ENCODE measurements at regions not wholly inside any gene's neighbourhood (a gene's known extent, or its start where the extent isn't known, plus 50 kb on each side); places are given as distances from the start of the nearest gene placed in this dataset.

- Histone ChIP-seq H3K9me3 (no peaks in the 10 kb centered on the region), H3K4me1 (peaks cover 0 to 3% (median 0%) of the 10 kb centered on the region in 4 donors), H3K4me3 (no peak overlapping the region), H3K27ac (no peak overlapping the region), H3K36me3 (no peaks in the 10 kb centered on the region), H3K27me3 (no peaks in the 10 kb centered on the region)
- no peak for DNase-seq
- no peak for TF ChIP-seq CTCF (IDR thresholded peaks at IDR 0.05)
- TF ChIP-seq POLR2A (IDR thresholded peaks at IDR 0.05) = no peak
Measured at GRCh38 chr3:34296796-34297195, 498.4 kb downstream of the PDCD6IP start.

- Histone ChIP-seq H3K4me1 (peaks cover 0 to 3% (median 0%) of the 10 kb centered on the region in 4 donors), H3K9me3 (no peaks in the 10 kb centered on the region), H3K27ac (peak overlapping the region in 1 of 4 donors; percentile 57), H3K36me3 (no peaks in the 10 kb centered on the region), H3K27me3 (no peaks in the 10 kb centered on the region), H3K4me3 (no peak overlapping the region)
- peak in 1 of 3 donors; percentile 49 for DNase-seq
- TF ChIP-seq CTCF (IDR thresholded peaks at IDR 0.05) = no peak
- TF ChIP-seq POLR2A (IDR thresholded peaks at IDR 0.05) = no peak
Measured at GRCh38 chr3:34298653-34299052, 500.2 kb downstream of the PDCD6IP start.

- H3K9me3 ChIP-seq = no peaks in the 10 kb centered on the region
- DNase-seq = no peak
- H3K36me3 ChIP-seq = no peaks in the 10 kb centered on the region
- H3K4me1 ChIP-seq = peaks cover 0 to 3% (median 0%) of the 10 kb centered on the region in 4 donors
- H3K27ac ChIP-seq = no peak overlapping the region
- TF ChIP-seq POLR2A (IDR thresholded peaks at IDR 0.05) = no peak
- no peak for TF ChIP-seq CTCF (IDR thresholded peaks at IDR 0.05)
- no peaks in the 10 kb centered on the region for H3K27me3 ChIP-seq
- H3K4me3 ChIP-seq = no peak overlapping the region
Measured at GRCh38 chr3:34300621-34301020, 502.2 kb downstream of the PDCD6IP start.

- Histone ChIP-seq H3K9me3 (no peaks in the 10 kb centered on the region), H3K4me3 (no peak overlapping the region), H3K36me3 (no peaks in the 10 kb centered on the region), H3K27ac (no peak overlapping the region), H3K4me1 (peaks cover 0 to 3% (median 0%) of the 10 kb centered on the region in 4 donors), H3K27me3 (no peaks in the 10 kb centered on the region)
- no peak for DNase-seq
- TF ChIP-seq CTCF (IDR thresholded peaks at IDR 0.05) (no peak), POLR2A (IDR thresholded peaks at IDR 0.05) (no peak)
Measured at GRCh38 chr3:34301313-34301712, 502.9 kb downstream of the PDCD6IP start.

- TF ChIP-seq CTCF (IDR thresholded peaks at IDR 0.05) = no peak
- no peak for TF ChIP-seq POLR2A (IDR thresholded peaks at IDR 0.05)
Measured at GRCh38 chr3:34305266-34305665, 506.8 kb downstream of the PDCD6IP start.

GRCh38 chr3:34312684-34313083 is 514.3 kb downstream of the PDCD6IP start:
- no peaks in the 10 kb centered on the region for H3K36me3 ChIP-seq
- H3K9me3 ChIP-seq = no peaks in the 10 kb centered on the region
- H3K27ac ChIP-seq = no peak overlapping the region
- H3K27me3 ChIP-seq = no peaks in the 10 kb centered on the region
- DNase-seq = no peak
- H3K4me1 ChIP-seq = no peaks in the 10 kb centered on the region
- TF ChIP-seq POLR2A (IDR thresholded peaks at IDR 0.05) (no peak), CTCF (IDR thresholded peaks at IDR 0.05) (no peak)
- H3K4me3 ChIP-seq = no peak overlapping the region

More at GRCh38 chr3:34305266-34305665, 506.8 kb downstream of the PDCD6IP start:
- DNase-seq = no peak
- Histone ChIP-seq H3K27ac (no peak overlapping the region), H3K9me3 (no peaks in the 10 kb centered on the region), H3K4me1 (no peaks in the 10 kb centered on the region), H3K36me3 (no peaks in the 10 kb centered on the region), H3K4me3 (no peak overlapping the region), H3K27me3 (no peaks in the 10 kb centered on the region)

Measured in Peyer's patch (tissue), 4 donors.